Neural cell (in vitro differentiated cells): ENCODE measurements at regions not wholly inside any gene's neighbourhood (a gene's known extent, or its start where the extent isn't known, plus 50 kb on each side); places are given as distances from the start of the nearest gene placed in this dataset.

Experiments
- H2AFZ ChIP-seq: fragments of 200-600, 300-800 bp; sonication (generic), shearing (Covaris generic); 2 replicates; pipeline ENCODE4 v1.6.0; 2014; ENCODE audit warnings: low read depth, mild to moderate bottlenecking, antibody characterized with exemption, low read length, moderate library complexity
- H3F3A ChIP-seq: fragments of 200-600 bp; shearing (Covaris generic); 2 replicates; pipeline ENCODE4 v1.6.1; 2016; ENCODE audit warnings: mild to moderate bottlenecking, moderate library complexity, mixed read lengths, antibody characterized with exemption, low read length; ENCODE audit not compliant: insufficient read depth, poor library complexity, severe bottlenecking
- H3K27ac ChIP-seq: fragments of 200-600, 300-800 bp; sonication (generic), shearing (Covaris generic); 2 replicates; pipeline ENCODE4 v1.5.1; 2014; ENCODE audit warnings: mild to moderate bottlenecking, low read length, moderate library complexity
- H3K27me3 ChIP-seq: fragments of 300-800, 200-600 bp; sonication (generic), shearing (Covaris generic); 2 replicates; pipeline ENCODE4 v1.6.0; 2014; ENCODE audit warnings: mild to moderate bottlenecking, low read depth, low read length, moderate library complexity; ENCODE audit not compliant: insufficient read depth
- H3K36me3 ChIP-seq: fragments of 300-800, 200-600 bp; sonication (generic), shearing (Covaris generic); 2 replicates; pipeline ENCODE4 v1.5.1; 2014; ENCODE audit warnings: mild to moderate bottlenecking, antibody characterized with exemption, low read length, moderate library complexity; ENCODE audit not compliant: insufficient read depth
- H3K4me2 ChIP-seq: fragments of 300-800, 200-600 bp; sonication (generic), shearing (Covaris generic); 2 replicates; pipeline ENCODE4 v1.6.0; 2014; ENCODE audit warnings: mild to moderate bottlenecking, low read length
- H3K4me3 ChIP-seq: fragments of 300-800, 200-600 bp; sonication (generic), shearing (Covaris generic); 2 replicates; pipeline ENCODE4 v1.5.1; 2014; ENCODE audit warnings: mild to moderate bottlenecking, low read length, moderate library complexity
- H3K79me2 ChIP-seq: fragments of 200-600 bp; shearing (Covaris generic); replicated peaks from 2 replicates; pipeline ENCODE4 v1.6.0; 2014; ENCODE audit warnings: mild to moderate bottlenecking, low read length, moderate library complexity; ENCODE audit not compliant: insufficient read depth
- H3K9ac ChIP-seq: fragments of 300-800, 200-600 bp; sonication (generic), shearing (Covaris generic); 2 replicates; pipeline ENCODE4 v1.6.1; 2016; ENCODE audit warnings: mild to moderate bottlenecking, low read length, mixed read lengths
- H3K9me2 ChIP-seq: fragments of 200-600 bp; shearing (Covaris generic); 2 replicates; pipeline ENCODE4 v1.6.1; 2016; ENCODE audit warnings: mild to moderate bottlenecking, low read length, mixed read lengths; ENCODE audit not compliant: insufficient read depth
- H3K9me3 ChIP-seq: fragments of 200-600, 300-800 bp; sonication (generic), shearing (Covaris generic); 2 replicates; pipeline ENCODE4 v1.6.1; 2016; ENCODE audit warnings: mild to moderate bottlenecking, mixed run types, low read length, moderate library complexity, mixed read lengths
- H4K20me1 ChIP-seq: fragments of 200-600 bp; shearing (Covaris generic); 2 replicates; pipeline ENCODE4 v1.6.1; 2016; ENCODE audit warnings: mild to moderate bottlenecking, mixed run types; ENCODE audit not compliant: insufficient read depth
- EP300 ChIP-seq: fragments of 450-650 bp; conservative IDR thresholded peaks from 2 replicates; pipeline ENCODE4 v1.6.1; 2014; ENCODE audit warnings: antibody characterized with exemption, mild to moderate bottlenecking, moderate library complexity; ENCODE audit not compliant: poor library complexity, severe bottlenecking
- EZH2 ChIP-seq: fragments of 200-600, 300-800 bp; shearing (Covaris generic), sonication (generic); IDR thresholded peaks from 2 replicates; pipeline ENCODE4 v1.6.1; 2014; ENCODE audit warnings: antibody characterized with exemption, low read length, borderline replicate concordance, mild to moderate bottlenecking; ENCODE audit not compliant: insufficient read depth, poor library complexity, severe bottlenecking
- MXI1 ChIP-seq: fragments of 450-650 bp; conservative IDR thresholded peaks from 2 replicates; pipeline ENCODE4 v1.6.1; 2014; ENCODE audit warnings: antibody characterized with exemption, mild to moderate bottlenecking; ENCODE audit not compliant: poor library complexity, severe bottlenecking
- POLR2AphosphoS5 ChIP-seq: IDR thresholded peaks from 2 replicates; pipeline ENCODE4 v1.6.1; 2012
- RAD21 ChIP-seq: fragments of 450-650 bp; conservative IDR thresholded peaks from 2 replicates; pipeline ENCODE4 v1.6.1; 2014; ENCODE audit warnings: antibody characterized with exemption, mild to moderate bottlenecking, moderate library complexity
- SMC3 ChIP-seq: fragments of 450-650 bp; conservative IDR thresholded peaks from 2 replicates; pipeline ENCODE4 v1.6.1; 2014; ENCODE audit warnings: antibody characterized with exemption, mild to moderate bottlenecking, moderate library complexity; ENCODE audit not compliant: poor library complexity
- TAF1 ChIP-seq: IDR thresholded peaks from 2 replicates; pipeline ENCODE4 v1.6.1; 2012; ENCODE audit warnings: low read depth
- TF ChIP-seq, protein P1 (sequence below): IDR thresholded peaks from 2 replicates; pipeline ENCODE4 v1.6.1; 2012; ENCODE audit warnings: borderline replicate concordance
- TF ChIP-seq, protein P2 (sequence below): fragments of 450-650 bp; IDR thresholded peaks from 2 replicates; pipeline ENCODE4 v1.5.1; 2014; ENCODE audit warnings: antibody characterized with exemption, mild to moderate bottlenecking, moderate library complexity; ENCODE audit not compliant: poor library complexity, severe bottlenecking

DNA sequence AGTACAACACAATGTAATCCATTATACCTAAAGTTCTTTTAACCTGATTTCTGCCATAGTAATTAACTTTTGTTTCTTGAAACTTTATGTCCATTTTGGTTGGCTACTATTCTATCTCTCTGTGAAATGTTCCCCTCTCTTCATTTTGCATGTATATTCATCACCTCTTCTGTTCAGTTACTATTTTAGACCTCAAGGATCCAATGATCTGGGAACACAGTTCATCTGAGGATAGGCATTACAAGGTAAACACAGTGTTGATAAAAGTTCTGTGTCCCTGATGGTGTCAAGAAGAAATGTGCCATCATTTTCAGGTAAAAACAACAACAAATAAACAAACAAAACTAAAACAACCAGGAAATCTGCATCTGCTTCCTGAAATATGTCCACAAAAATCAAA, 102.2 kb upstream of the IFNG-AS1 start:
- Histone ChIP-seq H3K27me3 (no peaks in the 10 kb centered on the region), H2AFZ (no peak overlapping the region), H4K20me1 (no peaks in the 10 kb centered on the region), H3K27ac (no peak overlapping the region), H3K36me3 (no peaks in the 10 kb centered on the region), H3K79me2 (no peaks in the 10 kb centered on the region), H3K9me2 (no peaks in the 10 kb centered on the region), H3K9me3 (no peaks in the 10 kb centered on the region), H3K9ac (no peak overlapping the region), H3K4me3 (no peak overlapping the region), H3K4me2 (no peak overlapping the region), H3F3A (no peaks in the 10 kb centered on the region)
- no peak for TF ChIP-seq EZH2
- no peak for TF ChIP-seq RAD21
- TF ChIP-seq, protein P1, sequence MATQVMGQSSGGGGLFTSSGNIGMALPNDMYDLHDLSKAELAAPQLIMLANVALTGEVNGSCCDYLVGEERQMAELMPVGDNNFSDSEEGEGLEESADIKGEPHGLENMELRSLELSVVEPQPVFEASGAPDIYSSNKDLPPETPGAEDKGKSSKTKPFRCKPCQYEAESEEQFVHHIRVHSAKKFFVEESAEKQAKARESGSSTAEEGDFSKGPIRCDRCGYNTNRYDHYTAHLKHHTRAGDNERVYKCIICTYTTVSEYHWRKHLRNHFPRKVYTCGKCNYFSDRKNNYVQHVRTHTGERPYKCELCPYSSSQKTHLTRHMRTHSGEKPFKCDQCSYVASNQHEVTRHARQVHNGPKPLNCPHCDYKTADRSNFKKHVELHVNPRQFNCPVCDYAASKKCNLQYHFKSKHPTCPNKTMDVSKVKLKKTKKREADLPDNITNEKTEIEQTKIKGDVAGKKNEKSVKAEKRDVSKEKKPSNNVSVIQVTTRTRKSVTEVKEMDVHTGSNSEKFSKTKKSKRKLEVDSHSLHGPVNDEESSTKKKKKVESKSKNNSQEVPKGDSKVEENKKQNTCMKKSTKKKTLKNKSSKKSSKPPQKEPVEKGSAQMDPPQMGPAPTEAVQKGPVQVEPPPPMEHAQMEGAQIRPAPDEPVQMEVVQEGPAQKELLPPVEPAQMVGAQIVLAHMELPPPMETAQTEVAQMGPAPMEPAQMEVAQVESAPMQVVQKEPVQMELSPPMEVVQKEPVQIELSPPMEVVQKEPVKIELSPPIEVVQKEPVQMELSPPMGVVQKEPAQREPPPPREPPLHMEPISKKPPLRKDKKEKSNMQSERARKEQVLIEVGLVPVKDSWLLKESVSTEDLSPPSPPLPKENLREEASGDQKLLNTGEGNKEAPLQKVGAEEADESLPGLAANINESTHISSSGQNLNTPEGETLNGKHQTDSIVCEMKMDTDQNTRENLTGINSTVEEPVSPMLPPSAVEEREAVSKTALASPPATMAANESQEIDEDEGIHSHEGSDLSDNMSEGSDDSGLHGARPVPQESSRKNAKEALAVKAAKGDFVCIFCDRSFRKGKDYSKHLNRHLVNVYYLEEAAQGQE: no peak
- TF ChIP-seq SMC3: no peak
- TF ChIP-seq TAF1: no peak
- TF ChIP-seq POLR2AphosphoS5: no peak
- no peak for TF ChIP-seq EP300
- no peak for TF ChIP-seq MXI1
- TF ChIP-seq, protein P2, sequence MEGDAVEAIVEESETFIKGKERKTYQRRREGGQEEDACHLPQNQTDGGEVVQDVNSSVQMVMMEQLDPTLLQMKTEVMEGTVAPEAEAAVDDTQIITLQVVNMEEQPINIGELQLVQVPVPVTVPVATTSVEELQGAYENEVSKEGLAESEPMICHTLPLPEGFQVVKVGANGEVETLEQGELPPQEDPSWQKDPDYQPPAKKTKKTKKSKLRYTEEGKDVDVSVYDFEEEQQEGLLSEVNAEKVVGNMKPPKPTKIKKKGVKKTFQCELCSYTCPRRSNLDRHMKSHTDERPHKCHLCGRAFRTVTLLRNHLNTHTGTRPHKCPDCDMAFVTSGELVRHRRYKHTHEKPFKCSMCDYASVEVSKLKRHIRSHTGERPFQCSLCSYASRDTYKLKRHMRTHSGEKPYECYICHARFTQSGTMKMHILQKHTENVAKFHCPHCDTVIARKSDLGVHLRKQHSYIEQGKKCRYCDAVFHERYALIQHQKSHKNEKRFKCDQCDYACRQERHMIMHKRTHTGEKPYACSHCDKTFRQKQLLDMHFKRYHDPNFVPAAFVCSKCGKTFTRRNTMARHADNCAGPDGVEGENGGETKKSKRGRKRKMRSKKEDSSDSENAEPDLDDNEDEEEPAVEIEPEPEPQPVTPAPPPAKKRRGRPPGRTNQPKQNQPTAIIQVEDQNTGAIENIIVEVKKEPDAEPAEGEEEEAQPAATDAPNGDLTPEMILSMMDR: no peak

DNA sequence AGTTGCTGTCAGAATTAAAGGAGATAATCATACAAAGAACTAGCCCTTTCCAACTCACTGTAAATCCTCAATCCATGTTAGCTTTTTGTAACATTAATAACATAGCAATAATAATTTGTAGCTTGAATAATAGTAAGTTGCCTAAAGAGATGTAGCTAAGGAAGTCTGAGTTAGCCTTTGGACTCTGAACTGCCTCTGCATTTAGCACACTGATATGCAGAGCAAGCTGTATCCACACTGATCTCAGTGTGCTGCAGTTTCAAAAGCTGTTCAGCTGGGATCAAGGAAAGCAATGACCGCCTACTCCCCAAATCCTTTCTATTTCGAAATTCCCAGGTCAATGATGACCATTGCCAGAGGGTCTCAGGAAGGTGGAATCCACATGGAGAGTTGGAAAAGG, 99.3 kb upstream of the IFNG-AS1 start:
- H3K4me3 ChIP-seq: no peak overlapping the region
- no peaks in the 10 kb centered on the region for H3K9me3 ChIP-seq
- no peaks in the 10 kb centered on the region for H3K36me3 ChIP-seq
- H3K4me2 ChIP-seq: no peak overlapping the region
- no peaks in the 10 kb centered on the region for H3K27me3 ChIP-seq
- TF ChIP-seq TAF1 (no peak), MXI1 (no peak), POLR2AphosphoS5 (no peak), EP300 (no peak), EZH2 (no peak), SMC3 (no peak), RAD21 (no peak)
- TF ChIP-seq, protein P1: no peak
- TF ChIP-seq, protein P2: no peak
- no peaks in the 10 kb centered on the region for H3K9me2 ChIP-seq
- H3K9ac ChIP-seq: no peak overlapping the region
- H2AFZ ChIP-seq: no peak overlapping the region
- H3K79me2 ChIP-seq: no peaks in the 10 kb centered on the region
- no peak overlapping the region for H3K27ac ChIP-seq
- no peaks in the 10 kb centered on the region for H3F3A ChIP-seq
- no peaks in the 10 kb centered on the region for H4K20me1 ChIP-seq
